Osteoblast (primary cell): ENCODE measurements at regions not wholly inside any gene's neighbourhood (a gene's known extent, or its start where the extent isn't known, plus 50 kb on each side); places are given as distances from the start of the nearest gene placed in this dataset.

Source experiments
- DNase-seq: peaks from one replicate; pipeline ENCODE4 v3.0.0; 2011; ENCODE audit warnings: low spot score, mixed read lengths; ENCODE audit not compliant: insufficient read length; ENCODE audit errors: missing footprints
- H2AFZ ChIP-seq: 2 replicates; pipeline ENCODE4 v1.6.0; 2011; ENCODE audit warnings: mild to moderate bottlenecking, low read length
- H3K27ac ChIP-seq: 2 replicates; pipeline ENCODE4 v1.5.1; 2011; ENCODE audit warnings: mild to moderate bottlenecking, low read depth, low read length, moderate library complexity
- H3K27me3 ChIP-seq: 2 replicates; pipeline ENCODE4 v1.6.0; 2012; ENCODE audit warnings: mild to moderate bottlenecking, control low read depth, inconsistent platforms, low read length, moderate library complexity; ENCODE audit not compliant: insufficient read depth
- H3K36me3 ChIP-seq: 2 replicates; pipeline ENCODE4 v1.5.1; 2011; ENCODE audit warnings: mild to moderate bottlenecking, low read length, control low read depth, moderate library complexity; ENCODE audit not compliant: insufficient read depth
- H3K4me1 ChIP-seq: 2 replicates; pipeline ENCODE4 v1.5.1; 2011; ENCODE audit warnings: mild to moderate bottlenecking, low read length, control low read depth, moderate library complexity; ENCODE audit not compliant: insufficient read depth
- H3K4me2 ChIP-seq: 2 replicates; pipeline ENCODE4 v1.6.0; 2011; ENCODE audit warnings: mild to moderate bottlenecking, low read length; ENCODE audit not compliant: insufficient read depth
- H3K4me3 ChIP-seq: fragments of 200-600 bp; sonication (generic); 3 replicates; pipeline ENCODE4 v1.5.1; 2012; ENCODE audit warnings: mild to moderate bottlenecking, low read length, inconsistent platforms; ENCODE audit not compliant: insufficient read depth
- H3K79me2 ChIP-seq: 2 replicates; pipeline ENCODE4 v1.6.0; 2012; ENCODE audit warnings: mild to moderate bottlenecking, low read length, control low read depth, inconsistent platforms; ENCODE audit not compliant: insufficient read depth
- H3K9me3 ChIP-seq: 2 replicates; pipeline ENCODE4 v1.5.1; 2011; ENCODE audit warnings: low read depth, low read length, control low read depth
- H4K20me1 ChIP-seq: 2 replicates; pipeline ENCODE4 v1.6.0; 2012; ENCODE audit warnings: mild to moderate bottlenecking, low read length, control low read depth; ENCODE audit not compliant: insufficient read depth
- CTCF ChIP-seq: IDR thresholded peaks from 2 replicates; pipeline ENCODE4 v1.5.1; 2011; ENCODE audit warnings: mild to moderate bottlenecking, low read depth, low read length, moderate library complexity; ENCODE audit errors: extremely low read depth

- Histone ChIP-seq H2AFZ (no peak overlapping the region), H3K36me3 (no peaks in the 10 kb centered on the region), H3K9me3 (no peaks in the 10 kb centered on the region), H4K20me1 (no peaks in the 10 kb centered on the region), H3K4me3 (no peak overlapping the region), H3K27ac (no peak overlapping the region), H3K4me1 (no peaks in the 10 kb centered on the region), H3K27me3 (no peaks in the 10 kb centered on the region), H3K4me2 (no peak overlapping the region), H3K79me2 (no peaks in the 10 kb centered on the region)
- no peak for DNase-seq
- TF ChIP-seq CTCF: no peak
Observed at GRCh38 chr11:116543099-116543498, 229.7 kb downstream of the BUD13 start.

- H3K4me2 ChIP-seq: no peak overlapping the region
- TF ChIP-seq CTCF: no peak
- no peaks in the 10 kb centered on the region for H3K79me2 ChIP-seq
- no peaks in the 10 kb centered on the region for H3K36me3 ChIP-seq
- no peak overlapping the region for H2AFZ ChIP-seq
- no peak for DNase-seq
- no peak overlapping the region for H3K27ac ChIP-seq
- H3K27me3 ChIP-seq: no peaks in the 10 kb centered on the region
- no peaks in the 10 kb centered on the region for H4K20me1 ChIP-seq
- no peaks in the 10 kb centered on the region for H3K9me3 ChIP-seq
- H3K4me1 ChIP-seq: no peaks in the 10 kb centered on the region
- H3K4me3 ChIP-seq: no peak overlapping the region
Observed at GRCh38 chr11:116542406-116542805, 230.4 kb downstream of the BUD13 start.

DNA sequence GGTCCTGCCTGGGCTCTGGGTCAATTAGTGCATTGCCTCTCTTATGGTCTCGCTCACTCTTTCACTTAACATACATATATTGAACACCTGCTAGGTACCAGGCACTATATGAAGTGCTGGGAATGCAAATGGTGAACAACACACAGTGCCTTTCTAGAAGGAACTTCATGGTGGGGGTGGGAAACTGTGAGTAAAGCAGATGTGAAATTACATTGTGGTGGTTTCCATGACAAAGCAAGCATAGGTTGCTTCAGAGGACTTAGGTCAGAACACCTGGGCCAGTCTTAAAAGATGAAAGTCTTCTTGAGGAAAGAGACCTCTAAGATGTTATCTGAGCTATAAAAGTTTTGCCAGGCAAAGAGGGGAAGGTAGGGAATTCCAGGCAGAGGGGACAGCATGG, 231.3 kb downstream of the BUD13 start:
- Histone ChIP-seq H3K4me3 (no peak overlapping the region), H3K27me3 (no peaks in the 10 kb centered on the region), H3K27ac (no peak overlapping the region), H2AFZ (no peak overlapping the region), H4K20me1 (no peaks in the 10 kb centered on the region), H3K79me2 (no peaks in the 10 kb centered on the region), H3K4me2 (no peak overlapping the region), H3K4me1 (no peaks in the 10 kb centered on the region), H3K36me3 (no peaks in the 10 kb centered on the region), H3K9me3 (no peaks in the 10 kb centered on the region)
- no peak for DNase-seq
- no peak for TF ChIP-seq CTCF

DNA sequence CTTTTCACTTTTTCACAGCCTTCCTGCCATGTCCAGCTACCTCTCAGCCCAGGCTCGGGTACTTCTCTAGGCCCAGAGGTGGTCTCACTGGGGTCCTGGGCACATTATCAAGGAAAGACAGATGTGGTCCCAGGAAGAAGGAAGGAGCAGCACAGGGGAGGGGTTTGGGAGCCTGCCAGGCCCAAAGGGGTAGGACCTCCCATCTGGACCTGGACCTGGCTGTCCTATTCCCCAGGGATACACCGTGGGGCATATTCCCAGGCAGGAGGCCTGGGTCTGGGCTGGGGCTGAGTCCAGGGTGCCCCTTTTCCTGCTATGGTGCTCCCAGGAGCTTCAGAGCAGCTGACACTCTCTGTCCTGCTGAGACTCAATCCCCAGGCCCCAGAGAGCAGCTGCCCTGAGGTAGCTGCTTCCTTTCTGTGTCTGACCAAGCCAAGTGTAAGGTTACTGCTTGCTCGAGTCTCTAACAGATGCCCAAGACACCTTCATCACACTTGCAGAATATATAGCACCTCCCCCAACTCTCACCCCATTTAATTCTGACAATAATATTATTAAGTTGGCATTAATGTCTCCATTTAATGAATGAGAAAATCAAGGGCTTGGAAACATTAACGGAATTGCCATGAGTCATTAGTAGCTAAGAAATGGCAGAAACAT, 232.0 kb downstream of the BUD13 start:
- no peak for TF ChIP-seq CTCF
- Histone ChIP-seq H2AFZ (no peak overlapping the region), H3K27ac (no peak overlapping the region), H3K9me3 (no peaks in the 10 kb centered on the region), H4K20me1 (no peaks in the 10 kb centered on the region), H3K4me2 (no peak overlapping the region), H3K4me3 (no peak overlapping the region), H3K27me3 (no peaks in the 10 kb centered on the region), H3K36me3 (no peaks in the 10 kb centered on the region), H3K79me2 (no peaks in the 10 kb centered on the region), H3K4me1 (no peaks in the 10 kb centered on the region)
- no peak for DNase-seq
